ENCODE measurements at regions not wholly inside any gene's neighbourhood (a gene's known extent, or its start where the extent isn't known, plus 50 kb on each side); places are given as distances from the start of the nearest gene placed in this dataset. TPM values are rescaled to one million over a fixed set of nuclear protein-coding genes. Genes with fewer than 3 reads are reported as not detected.

Small RNA genes in the stretch of these regions (small RNA-seq; reads per million reads assigned to genes)
- gene AC138701.2 (ENCODE audit: insufficient read depth) (not detected), gene IGHD1OR15-1A (ENCODE audit: insufficient read depth) (not detected), gene IGHD2OR15-2A (ENCODE audit: insufficient read depth) (not detected), gene IGHD3OR15-3A (ENCODE audit: insufficient read depth) (not detected), gene IGHD4OR15-4A (ENCODE audit: insufficient read depth) (not detected), gene IGHD5OR15-5A (ENCODE audit: insufficient read depth) (not detected), gene RN7SL584P (ENCODE audit: insufficient read depth) (not detected), gene RNU6-978P (ENCODE audit: insufficient read depth) (not detected)
